Activated naive CD8-positive, alpha-beta T cell treated with anti-CD3 and anti-CD28 coated beads, Interleukin-2, amount 50 U/mL, for 24 hours (primary cell): ENCODE measurements at regions not wholly inside any gene's neighbourhood (a gene's known extent, or its start where the extent isn't known, plus 50 kb on each side); places are given as distances from the start of the nearest gene placed in this dataset.
"Not testable (repeated sequence)": the region's sequence is repeated elsewhere in the genome, so short reads cannot be mapped to it uniquely, and the experiment has no call there.

Source experiments
- ATAC-seq: fragments of 150-1000 bp; cut with Tn5 transposase; one replicate; pipeline ENCODE4 v1.10.0; 2021
- DNase-seq: peaks from one replicate; pipeline ENCODE4 v3.0.0; 2021
- H3K27ac Mint-ChIP-seq: one replicate; pipeline ENCODE4 v1.8.0; 2021; ENCODE audit warnings: mild to moderate bottlenecking, mixed read lengths
- H3K27me3 Mint-ChIP-seq: one replicate; pipeline ENCODE4 v1.8.0; 2021; ENCODE audit warnings: mixed read lengths
- H3K36me3 Mint-ChIP-seq: one replicate; pipeline ENCODE4 v1.8.0; 2021; ENCODE audit warnings: low read depth, mixed read lengths
- H3K4me1 Mint-ChIP-seq: one replicate; pipeline ENCODE4 v1.8.0; 2021; ENCODE audit warnings: mixed read lengths
- H3K4me3 Mint-ChIP-seq: one replicate; pipeline ENCODE4 v1.8.0; 2021; ENCODE audit warnings: mild to moderate bottlenecking, moderate library complexity, mixed read lengths
- H3K9me3 Mint-ChIP-seq: one replicate; pipeline ENCODE4 v1.8.0; 2021; ENCODE audit warnings: mixed read lengths

GRCh38 chr11:109522116-109522755 is 100.2 kb downstream of the C11orf87 start:
- H3K27me3 Mint-ChIP-seq, result no peaks in the 10 kb centered on the region
- no peak overlapping the region for H3K4me3 Mint-ChIP-seq
- peaks cover 10% of the 10 kb centered on the region for H3K9me3 Mint-ChIP-seq
- H3K27ac Mint-ChIP-seq, result no peak overlapping the region
- no peaks in the 10 kb centered on the region for H3K36me3 Mint-ChIP-seq
- DNase-seq, result no peak
- no peaks in the 10 kb centered on the region for H3K4me1 Mint-ChIP-seq
- no peak for ATAC-seq

DNA sequence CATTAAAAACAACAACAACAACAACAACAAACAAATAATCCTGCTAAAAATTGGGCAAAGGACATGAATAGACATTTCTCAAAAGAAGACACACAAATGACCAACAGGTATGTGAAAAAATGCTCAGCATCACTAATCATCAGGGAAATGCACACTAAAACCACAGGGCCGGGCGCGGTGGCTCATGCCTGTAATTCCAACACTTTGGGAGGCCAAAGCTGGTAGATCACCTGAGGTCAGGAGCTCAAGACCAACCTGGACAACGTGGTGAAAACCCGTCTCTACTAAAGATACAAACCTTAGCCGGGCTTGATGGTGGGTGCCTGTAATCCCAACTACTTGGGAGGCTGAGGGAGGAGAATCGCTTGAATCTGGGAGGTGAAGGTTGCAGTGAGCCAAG is 103.6 kb downstream of the C11orf87 start:
- H3K9me3 Mint-ChIP-seq, H3K27ac Mint-ChIP-seq, H3K4me1 Mint-ChIP-seq, ATAC-seq, DNase-seq, H3K36me3 Mint-ChIP-seq, H3K27me3 Mint-ChIP-seq, H3K4me3 Mint-ChIP-seq: not testable (repeated sequence)

GRCh38 chr11:109526061-109526460 is 104.1 kb downstream of the C11orf87 start:
- Mint-ChIP-seq H3K4me3 (no peak overlapping the region), H3K27me3 (no peaks in the 10 kb centered on the region), H3K27ac (no peak overlapping the region), H3K4me1 (no peaks in the 10 kb centered on the region), H3K36me3 (no peaks in the 10 kb centered on the region), H3K9me3 (peaks cover 10% of the 10 kb centered on the region)
- DNase-seq, result no peak
- ATAC-seq, result no peak

DNA sequence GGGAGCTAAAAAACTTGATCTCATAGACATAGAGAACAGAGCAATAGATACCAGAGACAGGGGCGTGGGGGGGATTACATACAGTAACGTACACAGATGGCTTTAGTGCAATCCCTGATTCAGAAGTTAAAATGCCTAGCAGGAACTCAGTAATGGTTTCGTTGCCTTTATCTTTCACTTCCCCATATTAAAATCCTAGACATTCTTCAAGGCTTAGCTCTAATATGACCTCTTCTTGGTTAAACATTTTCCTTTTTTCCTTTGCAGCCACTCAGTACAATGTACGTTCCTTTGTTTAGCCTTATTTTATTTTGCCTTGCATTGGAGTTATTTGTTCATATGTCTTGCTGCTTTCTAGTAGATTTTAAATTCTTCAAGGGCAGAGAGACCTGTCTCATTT is 104.9 kb downstream of the C11orf87 start:
- no peaks in the 10 kb centered on the region for H3K27me3 Mint-ChIP-seq
- DNase-seq, result no peak
- no peak overlapping the region for H3K27ac Mint-ChIP-seq
- H3K4me1 Mint-ChIP-seq, result no peaks in the 10 kb centered on the region
- peaks cover 9% of the 10 kb centered on the region for H3K9me3 Mint-ChIP-seq
- H3K4me3 Mint-ChIP-seq, result no peak overlapping the region
- H3K36me3 Mint-ChIP-seq, result no peaks in the 10 kb centered on the region
- ATAC-seq, result no peak

DNA sequence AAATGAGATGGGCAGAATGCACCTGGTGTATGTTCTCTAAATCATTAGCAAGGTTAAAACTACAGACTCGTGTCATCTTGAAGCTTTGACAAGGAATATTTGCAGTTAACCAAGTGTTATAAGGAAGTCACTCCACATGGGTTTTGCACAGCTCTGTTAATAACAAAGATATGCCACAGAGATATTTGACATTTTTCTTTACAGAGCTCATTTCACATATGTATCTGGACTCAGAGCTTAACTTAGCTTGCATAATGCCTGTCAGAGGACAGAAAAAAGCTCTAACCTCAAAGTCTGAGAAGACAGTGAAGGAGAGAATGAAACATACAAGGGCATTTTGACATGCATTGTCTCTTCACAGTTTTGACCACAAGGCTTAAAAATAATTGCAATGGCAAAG is 105.5 kb downstream of the C11orf87 start:
- peaks cover 4% of the 10 kb centered on the region for H3K9me3 Mint-ChIP-seq
- no peaks in the 10 kb centered on the region for H3K4me1 Mint-ChIP-seq
- no peaks in the 10 kb centered on the region for H3K27me3 Mint-ChIP-seq
- no peaks in the 10 kb centered on the region for H3K36me3 Mint-ChIP-seq
- H3K4me3 Mint-ChIP-seq, result no peak overlapping the region
- no peak overlapping the region for H3K27ac Mint-ChIP-seq
- ATAC-seq, result no peak
- no peak for DNase-seq

DNA sequence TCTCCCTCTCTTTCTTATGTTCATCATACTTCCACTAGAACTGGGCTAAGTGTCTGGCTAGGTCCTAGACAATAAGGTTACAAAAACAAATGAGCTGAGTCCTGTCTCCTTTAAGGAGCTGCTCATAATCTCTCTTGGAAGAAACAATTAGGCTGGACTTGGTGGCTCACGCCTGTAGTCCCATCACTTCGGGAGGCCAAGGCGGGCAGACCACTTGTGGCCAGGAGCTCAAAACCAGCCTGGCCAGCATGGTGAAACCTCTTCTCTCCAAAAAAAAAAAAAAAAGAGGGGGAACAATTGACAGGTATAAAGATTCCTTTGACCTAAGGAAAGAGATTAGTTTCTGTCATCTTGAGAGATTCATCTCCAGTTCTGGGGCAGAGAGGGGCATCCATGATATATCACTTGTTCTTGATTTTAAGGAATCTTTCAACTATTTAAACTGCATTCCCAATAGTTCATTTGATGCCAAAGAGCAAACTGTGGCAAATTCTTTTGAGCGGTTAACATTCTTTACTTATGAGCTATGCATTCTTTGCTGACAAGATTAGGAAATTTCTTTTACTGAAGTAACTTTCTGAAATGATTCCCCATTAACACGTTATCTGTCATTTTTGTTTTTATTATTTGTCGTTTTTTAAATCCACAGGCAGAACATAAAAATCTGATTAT is 125.5 kb downstream of the C11orf87 start:
- Mint-ChIP-seq H3K9me3 (no peaks in the 10 kb centered on the region), H3K4me1 (no peaks in the 10 kb centered on the region), H3K36me3 (no peaks in the 10 kb centered on the region), H3K27me3 (no peaks in the 10 kb centered on the region), H3K4me3 (no peak overlapping the region), H3K27ac (no peak overlapping the region)
- ATAC-seq (no peak), DNase-seq (no peak)

DNA sequence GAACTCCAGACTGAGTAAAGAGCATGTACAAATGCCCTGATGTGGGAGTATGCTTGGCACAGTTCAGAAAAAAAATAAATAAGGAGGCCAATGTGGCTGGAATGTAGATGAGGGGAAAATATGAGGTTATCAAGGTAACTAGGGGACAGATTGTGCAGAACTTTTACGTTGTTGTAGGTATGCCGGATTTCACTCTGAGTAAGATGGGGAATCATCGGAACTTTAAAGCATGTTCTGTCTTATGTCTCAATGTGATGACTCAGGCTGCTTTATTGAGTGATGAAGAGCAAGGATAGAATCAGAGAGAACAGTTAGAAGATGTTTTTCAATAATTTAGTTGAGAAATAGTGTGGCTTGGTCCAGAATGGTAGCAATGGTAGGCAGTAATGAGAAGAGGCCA is 130.4 kb downstream of the C11orf87 start:
- no peaks in the 10 kb centered on the region for H3K9me3 Mint-ChIP-seq
- no peak overlapping the region for H3K4me3 Mint-ChIP-seq
- H3K27me3 Mint-ChIP-seq, result no peaks in the 10 kb centered on the region
- H3K36me3 Mint-ChIP-seq, result no peaks in the 10 kb centered on the region
- no peak for ATAC-seq
- no peak for DNase-seq
- H3K4me1 Mint-ChIP-seq, result no peaks in the 10 kb centered on the region
- no peak overlapping the region for H3K27ac Mint-ChIP-seq

DNA sequence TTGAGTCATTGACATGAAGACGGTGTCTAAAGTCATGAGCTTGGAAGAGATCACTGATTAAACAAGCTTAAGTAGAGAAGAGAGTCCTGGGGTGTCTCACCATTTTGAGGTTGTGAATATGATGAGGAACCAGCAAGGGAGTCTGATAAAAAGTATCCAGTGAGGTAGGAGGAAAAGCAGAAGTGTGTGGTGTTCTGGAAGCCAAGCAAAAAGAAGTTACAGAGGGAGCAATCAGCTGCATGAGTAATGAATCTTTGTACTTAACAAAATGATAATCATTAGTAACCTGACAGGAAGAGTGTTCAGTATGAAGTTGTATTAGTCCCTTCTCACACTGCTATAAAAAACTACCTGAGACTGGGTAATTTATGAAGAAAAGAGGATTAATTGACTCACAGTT is 131.3 kb downstream of the C11orf87 start:
- Mint-ChIP-seq H3K4me1 (no peaks in the 10 kb centered on the region), H3K27ac (no peak overlapping the region), H3K9me3 (no peaks in the 10 kb centered on the region), H3K36me3 (no peaks in the 10 kb centered on the region), H3K4me3 (no peak overlapping the region), H3K27me3 (no peaks in the 10 kb centered on the region)
- DNase-seq (no peak), ATAC-seq (no peak)

- no peak for ATAC-seq
- Mint-ChIP-seq H3K27me3 (no peaks in the 10 kb centered on the region), H3K27ac (no peak overlapping the region), H3K4me1 (no peaks in the 10 kb centered on the region), H3K9me3 (peaks cover 3% of the 10 kb centered on the region), H3K4me3 (no peak overlapping the region), H3K36me3 (no peaks in the 10 kb centered on the region)
- DNase-seq, result no peak
Measured at GRCh38 chr11:109554951-109555350, 133.0 kb downstream of the C11orf87 start.

DNA sequence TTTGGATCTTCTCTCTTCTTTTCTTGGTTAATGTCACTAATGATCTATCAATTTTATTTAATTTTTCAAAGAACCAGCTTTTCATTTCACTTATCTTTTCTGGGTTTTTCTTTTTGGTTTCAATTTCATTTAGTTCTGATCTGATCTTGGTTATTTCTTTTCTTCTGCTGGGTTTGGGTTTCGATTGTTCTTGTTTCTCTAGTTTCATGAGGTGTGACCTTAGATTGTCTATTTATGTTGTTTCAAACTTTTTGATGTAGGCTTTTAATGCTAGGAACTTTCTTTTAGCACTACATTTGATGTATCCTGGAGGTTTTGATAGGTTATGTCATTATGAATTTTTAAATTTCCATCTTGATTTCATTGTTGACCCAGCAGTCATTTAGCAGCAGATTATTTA is 142.3 kb downstream of the C11orf87 start:
- ATAC-seq (no peak), DNase-seq (no peak)
- no peaks in the 10 kb centered on the region for H3K27me3 Mint-ChIP-seq
- H3K4me3 Mint-ChIP-seq, result no peak overlapping the region
- H3K36me3 Mint-ChIP-seq, result no peaks in the 10 kb centered on the region
- H3K27ac Mint-ChIP-seq, result no peak overlapping the region
- peaks cover 6% of the 10 kb centered on the region for H3K9me3 Mint-ChIP-seq
- no peaks in the 10 kb centered on the region for H3K4me1 Mint-ChIP-seq

GRCh38 chr11:109582470-109582869 is 160.5 kb downstream of the C11orf87 start:
- no peaks in the 10 kb centered on the region for H3K36me3 Mint-ChIP-seq
- no peak for DNase-seq
- H3K9me3 Mint-ChIP-seq, result peaks cover 2% of the 10 kb centered on the region
- ATAC-seq, result no peak
- no peaks in the 10 kb centered on the region for H3K4me1 Mint-ChIP-seq
- H3K4me3 Mint-ChIP-seq, result no peak overlapping the region
- H3K27me3 Mint-ChIP-seq, result no peaks in the 10 kb centered on the region
- H3K27ac Mint-ChIP-seq, result no peak overlapping the region

DNA sequence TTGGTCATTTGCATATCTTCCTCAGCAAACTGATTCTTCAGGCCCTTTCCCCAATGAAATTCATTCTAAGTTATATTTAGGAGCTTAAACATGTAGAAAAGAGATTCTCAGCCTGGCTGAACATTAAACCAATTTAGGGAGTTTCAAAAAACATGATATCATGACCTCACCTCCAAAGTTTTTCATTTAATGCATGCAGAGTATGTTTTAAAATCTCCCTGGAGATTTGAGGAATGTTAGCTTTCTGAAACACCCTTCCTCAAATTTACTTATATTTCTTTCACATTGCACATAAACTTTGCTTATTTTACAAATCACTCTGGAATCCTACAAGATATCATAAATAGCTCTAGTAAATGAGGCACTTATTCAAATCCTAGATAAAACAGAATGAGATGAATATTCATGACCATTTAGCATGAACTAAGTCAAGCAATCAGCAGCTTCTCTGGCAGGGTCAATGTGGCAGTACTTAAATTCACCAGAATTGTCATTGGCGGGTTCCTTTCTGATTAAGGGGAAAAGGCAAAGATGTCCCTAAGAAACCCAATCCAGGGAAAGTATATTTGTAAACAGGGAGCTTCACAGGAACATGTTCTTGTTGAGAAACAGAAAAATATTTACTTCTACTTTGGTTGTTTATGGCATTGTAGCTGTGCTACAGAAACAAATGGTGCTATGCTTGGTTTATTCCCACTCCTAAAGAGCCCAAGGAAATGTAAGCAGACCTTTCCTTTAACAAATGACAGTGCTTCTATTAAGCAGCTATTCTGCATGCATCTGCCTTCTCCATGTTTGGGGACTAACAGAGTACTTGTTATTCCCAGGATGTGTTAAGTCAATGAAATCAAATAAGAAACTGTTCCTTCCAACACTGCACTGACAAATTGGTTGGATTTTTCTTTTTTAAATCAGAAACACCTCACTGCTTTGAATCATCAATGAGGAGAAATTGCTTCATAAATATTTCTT is 162.3 kb downstream of the C11orf87 start:
- no peaks in the 10 kb centered on the region for H3K27me3 Mint-ChIP-seq
- H3K36me3 Mint-ChIP-seq, result no peaks in the 10 kb centered on the region
- H3K27ac Mint-ChIP-seq, result no peak overlapping the region
- DNase-seq, result no peak
- no peak overlapping the region for H3K4me3 Mint-ChIP-seq
- no peak for ATAC-seq
- H3K4me1 Mint-ChIP-seq, result no peaks in the 10 kb centered on the region
- no peaks in the 10 kb centered on the region for H3K9me3 Mint-ChIP-seq

DNA sequence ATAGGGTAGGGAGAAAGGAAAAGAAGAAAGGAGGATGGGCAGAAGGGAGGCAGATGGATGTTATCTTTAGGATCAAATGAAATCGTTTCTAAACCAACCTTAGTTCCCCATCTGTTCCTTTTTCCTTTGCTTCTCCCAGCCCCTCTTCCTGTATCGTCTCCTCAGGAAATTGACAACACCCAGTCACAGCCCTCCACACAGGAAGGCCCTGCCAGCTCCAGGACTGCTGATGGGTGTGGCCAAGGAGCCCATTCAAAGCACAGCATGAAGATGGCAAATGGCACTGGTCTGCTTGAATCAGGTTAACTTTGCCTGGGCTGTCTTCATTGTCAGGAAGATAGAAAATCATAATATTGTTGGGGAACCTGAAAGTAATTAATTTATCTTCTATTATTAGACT is 164.8 kb downstream of the C11orf87 start:
- H3K4me3 Mint-ChIP-seq, result no peak overlapping the region
- H3K27me3 Mint-ChIP-seq, result no peaks in the 10 kb centered on the region
- no peak for DNase-seq
- H3K9me3 Mint-ChIP-seq, result no peaks in the 10 kb centered on the region
- H3K27ac Mint-ChIP-seq, result no peak overlapping the region
- no peak for ATAC-seq
- no peaks in the 10 kb centered on the region for H3K36me3 Mint-ChIP-seq
- H3K4me1 Mint-ChIP-seq, result no peaks in the 10 kb centered on the region

GRCh38 chr11:109590782-109591181 is 168.8 kb downstream of the C11orf87 start:
- H3K4me3 Mint-ChIP-seq, result no peak overlapping the region
- no peaks in the 10 kb centered on the region for H3K4me1 Mint-ChIP-seq
- no peaks in the 10 kb centered on the region for H3K9me3 Mint-ChIP-seq
- no peaks in the 10 kb centered on the region for H3K36me3 Mint-ChIP-seq
- ATAC-seq (no peak), DNase-seq (no peak)
- no peaks in the 10 kb centered on the region for H3K27me3 Mint-ChIP-seq
- H3K27ac Mint-ChIP-seq, result no peak overlapping the region

- Mint-ChIP-seq H3K27ac (no peak overlapping the region), H3K36me3 (no peaks in the 10 kb centered on the region), H3K27me3 (no peaks in the 10 kb centered on the region), H3K4me1 (no peaks in the 10 kb centered on the region), H3K9me3 (no peaks in the 10 kb centered on the region), H3K4me3 (no peak overlapping the region)
- DNase-seq (no peak), ATAC-seq (no peak)
Measured at GRCh38 chr11:109597336-109597735, 175.3 kb downstream of the C11orf87 start.
